NCI-H748 (cell line): ENCODE measurements at regions not wholly inside any gene's neighbourhood (a gene's known extent, or its start where the extent isn't known, plus 50 kb on each side); places are given as distances from the start of the nearest gene placed in this dataset.
"Not testable (repeated sequence)": the region's sequence is repeated elsewhere in the genome, so short reads cannot be mapped to it uniquely, and the experiment has no call there.

ENCODE experiments used
- DNase-seq: peaks from one replicate; lab custom pipeline; 2025; ENCODE audit not compliant: unreplicated experiment; lab: John Stamatoyannopoulos, UW

DNA sequence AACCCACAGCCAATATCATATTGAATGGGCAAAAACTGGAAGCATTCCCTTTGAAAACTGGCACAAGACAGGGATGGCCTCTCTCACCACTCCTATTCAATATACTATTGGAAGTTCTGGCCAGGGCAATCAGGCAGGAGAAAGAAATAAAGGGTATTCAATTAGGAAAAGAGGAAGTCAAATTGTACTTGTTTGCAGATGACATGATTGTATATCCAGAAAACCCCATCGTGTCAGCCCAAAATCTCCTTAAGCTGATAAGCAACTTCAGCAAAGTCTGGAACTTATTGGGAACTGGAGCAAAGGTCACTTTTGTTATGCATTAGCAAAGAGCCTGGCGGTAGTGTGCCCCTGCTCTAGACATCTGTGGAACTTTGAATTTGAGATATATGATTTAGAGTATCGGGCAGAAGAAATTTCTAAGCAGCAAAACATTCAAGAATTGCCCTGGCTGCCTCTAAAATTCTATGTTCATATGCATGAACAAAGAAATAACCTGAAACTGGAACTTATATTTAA lies 53.4 kb upstream of the PSMA1 start:
- not testable (repeated sequence) for DNase-seq

DNA sequence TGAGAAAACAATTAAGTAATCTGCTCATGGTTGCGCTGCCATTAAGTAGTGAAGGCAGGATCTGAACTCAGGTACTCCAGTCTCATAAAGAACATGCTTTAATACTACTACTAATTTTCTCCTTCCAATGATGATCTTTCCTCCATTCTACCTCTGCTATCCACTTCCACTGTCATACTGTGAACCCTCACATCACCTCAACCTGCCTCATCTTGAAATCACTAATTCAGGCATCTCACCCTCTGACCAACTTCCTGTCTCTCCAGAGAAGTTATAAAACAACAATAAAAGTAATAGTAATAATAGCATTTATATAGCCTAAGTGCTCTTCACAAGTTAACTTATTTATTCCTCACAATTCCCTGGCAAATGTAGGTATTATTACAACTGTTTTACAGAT lies 57.1 kb upstream of the PSMA1 start:
- no peak for DNase-seq

DNA sequence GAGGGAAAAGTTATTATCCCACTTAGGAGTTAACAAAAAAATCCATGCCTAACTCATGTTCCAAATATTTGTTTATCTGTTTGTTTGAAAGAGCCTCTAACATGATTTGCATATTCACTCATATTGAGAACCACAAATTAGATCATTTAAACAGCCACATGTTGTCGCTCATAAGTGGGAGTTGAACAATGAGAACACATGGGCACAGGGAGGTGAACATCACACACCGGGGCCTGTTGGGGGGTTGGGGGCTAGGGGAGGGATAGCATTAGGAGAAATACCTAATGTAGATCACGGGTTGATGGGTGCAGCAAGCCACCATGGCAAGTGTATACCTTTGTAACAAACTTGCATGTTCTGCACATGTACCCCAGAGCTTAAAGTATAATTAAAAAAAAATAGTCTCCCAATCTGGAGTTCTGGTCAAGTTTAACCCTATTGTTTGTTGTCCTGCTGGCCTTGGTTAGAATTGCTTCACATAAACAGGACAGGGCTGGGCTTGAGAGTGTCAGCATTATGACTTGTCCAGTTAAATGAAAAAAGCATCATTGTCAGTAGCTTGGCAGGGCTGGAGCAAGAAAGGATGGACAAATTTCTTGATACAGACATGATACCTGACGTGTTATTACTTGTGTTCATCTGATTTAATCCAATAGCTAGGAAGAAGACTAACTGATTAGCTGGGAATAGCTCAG lies 57.8 kb upstream of the PSMA1 start:
- DNase-seq, result no peak

DNA sequence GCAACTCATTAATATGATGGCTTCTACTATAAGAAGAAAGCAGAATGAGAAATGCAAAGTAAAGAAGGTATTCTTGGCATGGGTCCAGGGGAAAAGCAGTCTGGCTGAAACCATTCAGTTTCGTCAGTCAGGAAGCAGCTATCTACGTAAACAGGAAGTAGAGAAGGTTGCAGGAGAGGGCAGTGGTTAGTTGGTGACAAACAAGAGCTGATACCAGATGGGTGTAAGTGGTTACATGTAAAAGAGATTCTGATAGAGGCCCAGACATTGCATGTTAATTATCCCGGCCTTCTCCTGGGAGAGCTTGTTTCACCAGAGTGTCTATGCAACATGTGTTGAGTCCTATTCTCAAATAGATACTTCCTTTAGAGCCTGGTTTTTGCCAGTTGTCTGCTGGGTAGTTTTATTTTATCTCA lies 58.4 kb upstream of the PSMA1 start:
- DNase-seq, result peak; percentile 79

DNA sequence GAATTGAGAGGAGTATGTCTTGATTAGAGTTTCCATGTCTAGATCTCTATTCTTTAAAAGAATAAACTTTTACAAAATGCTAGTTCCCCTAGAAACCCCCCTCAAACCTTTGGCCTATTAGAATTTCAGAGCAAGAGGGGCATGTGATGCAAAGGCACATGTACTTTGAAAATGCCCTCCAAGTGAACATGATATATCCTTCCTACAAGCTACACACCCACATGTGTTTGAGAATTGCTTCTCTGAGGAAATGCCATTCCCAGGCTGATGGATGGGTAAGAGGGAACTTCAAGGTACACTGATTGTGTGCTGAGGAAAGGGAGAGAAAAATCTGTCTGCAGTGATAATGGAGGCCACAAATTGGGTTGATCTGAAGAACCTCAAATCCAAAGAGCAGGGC lies 59.5 kb upstream of the PSMA1 start:
- DNase-seq, result no peak

DNA sequence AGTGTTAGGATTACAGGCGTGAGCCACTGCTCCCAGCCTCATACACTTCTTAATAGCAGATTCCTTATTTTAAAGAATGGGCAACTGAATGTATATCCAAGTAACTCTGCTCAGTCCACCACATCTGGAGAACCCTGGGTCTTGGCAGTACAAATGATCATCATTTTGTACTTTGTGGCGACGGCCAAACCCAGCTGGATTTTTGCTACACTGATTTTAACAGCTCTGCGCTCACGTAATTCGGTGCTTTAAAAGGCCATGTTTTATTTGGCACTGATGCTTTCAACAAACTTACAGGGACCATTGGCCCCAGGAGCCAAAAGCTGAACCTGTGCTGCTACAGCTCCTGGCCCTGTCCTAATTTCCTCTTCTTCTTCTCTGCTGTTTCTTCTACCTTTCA lies 60.8 kb upstream of the PDE3B start:
- DNase-seq, result no peak

DNA sequence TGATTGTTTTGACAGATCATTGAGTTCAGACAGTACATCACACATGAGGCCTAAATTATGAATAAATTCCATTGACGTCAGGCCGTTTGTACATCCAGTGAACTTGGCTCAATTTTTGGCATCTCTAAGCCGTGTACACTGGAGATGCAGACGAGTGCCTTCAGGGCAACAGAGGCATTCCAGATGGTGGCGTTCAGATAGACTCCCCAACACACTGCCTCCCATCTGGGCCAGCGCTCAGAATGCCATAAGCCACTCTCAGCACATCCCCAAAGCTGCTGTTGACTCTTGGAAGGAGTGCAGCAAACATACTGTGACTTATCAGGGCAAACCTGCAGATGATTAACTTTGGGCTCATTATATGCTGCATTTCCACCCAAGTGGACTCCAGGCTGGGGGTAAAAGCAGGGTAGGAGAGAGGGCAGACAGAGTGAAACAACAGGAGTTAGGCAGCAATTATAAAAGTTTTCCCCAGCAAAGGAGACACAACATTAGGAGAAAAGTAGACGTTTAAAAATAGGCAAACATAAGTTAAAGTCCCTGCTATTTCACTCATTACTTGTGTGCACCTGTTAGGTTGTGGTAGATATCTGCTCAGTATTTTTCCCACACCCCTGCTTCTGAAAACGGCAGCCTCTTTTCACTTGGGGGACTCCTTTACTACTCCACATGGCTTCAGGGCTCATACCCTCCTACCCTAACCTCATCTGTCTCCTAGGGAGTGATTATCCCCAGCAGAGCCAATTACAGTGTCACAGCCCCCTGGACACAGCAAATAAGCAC lies 60.2 kb upstream of the PDE3B start:
- DNase-seq, result no peak

DNA sequence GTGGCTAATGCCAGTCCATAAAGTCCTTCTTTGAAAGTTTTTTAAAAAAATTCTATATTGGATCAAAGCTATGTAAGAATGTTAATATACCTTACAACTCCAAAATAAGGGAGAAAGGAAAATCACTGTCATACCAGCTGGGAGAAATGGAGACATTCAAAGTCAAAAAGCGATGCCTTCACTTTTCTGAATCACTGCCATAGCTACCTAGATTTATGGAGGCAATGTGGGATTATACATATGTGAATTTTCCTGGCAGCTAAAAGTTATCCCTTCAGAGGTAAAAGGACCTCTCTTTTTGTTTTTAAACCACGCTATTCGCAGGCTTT lies 59.6 kb upstream of the PDE3B start:
- DNase-seq, result no peak

DNA sequence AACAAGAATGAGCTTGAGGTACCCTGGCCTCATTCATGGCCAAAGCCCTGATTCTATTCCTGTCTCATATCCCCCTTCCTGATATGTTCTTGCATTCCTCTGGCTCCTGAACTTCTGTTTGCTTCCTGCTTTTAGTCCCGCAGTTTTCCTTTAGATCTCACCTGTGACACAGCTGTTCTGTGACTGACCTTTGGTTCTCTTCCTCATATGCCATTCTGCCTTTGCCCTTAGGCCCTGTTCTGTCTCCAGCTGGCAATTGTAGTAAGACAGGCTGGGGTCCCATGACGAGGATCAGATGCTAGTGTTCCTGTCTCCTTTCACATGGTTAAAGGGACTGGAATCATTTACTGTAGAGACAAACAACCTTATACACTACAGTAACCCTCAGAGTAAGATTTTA lies 59.0 kb upstream of the PDE3B start:
- no peak for DNase-seq

DNA sequence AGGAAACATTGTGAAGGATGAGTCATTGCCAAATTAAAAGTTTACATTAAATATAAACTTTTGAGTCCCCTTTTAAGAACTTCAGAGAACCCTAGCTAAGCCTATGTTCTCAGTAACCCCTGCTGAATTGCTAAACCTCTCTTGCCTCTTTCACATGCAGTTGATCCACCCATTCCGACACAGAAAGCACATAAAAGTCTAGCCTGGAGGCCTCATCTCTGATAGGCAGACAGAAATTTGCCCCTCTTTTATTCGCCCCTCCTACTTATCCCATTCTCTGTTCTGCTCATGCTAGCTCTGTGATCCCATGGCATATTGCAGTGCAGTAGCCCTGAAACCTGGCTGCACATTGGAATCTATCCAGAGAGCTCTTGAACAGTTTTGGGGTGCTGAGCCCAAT lies 58.2 kb upstream of the PDE3B start:
- no peak for DNase-seq

DNA sequence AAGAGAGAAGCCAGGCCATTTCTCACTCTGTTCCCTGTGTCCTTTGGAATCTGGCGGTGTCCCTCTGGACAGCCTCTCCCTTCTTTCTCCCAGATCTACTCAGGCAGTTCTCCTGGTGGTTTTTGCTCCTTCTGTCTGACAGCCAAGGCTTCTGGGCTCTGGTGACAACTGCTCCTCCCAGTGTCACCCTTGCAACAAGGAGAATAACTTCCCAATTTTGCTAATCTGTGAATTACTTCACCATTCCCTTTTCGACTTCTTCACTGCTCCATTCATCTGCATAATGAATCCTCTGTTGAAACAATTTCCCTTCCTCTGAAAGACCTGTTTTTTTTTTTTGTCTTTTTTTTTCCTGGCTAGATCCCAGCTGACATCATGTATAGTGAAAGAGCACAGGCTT lies 56.3 kb upstream of the PDE3B start:
- DNase-seq, result no peak

DNA sequence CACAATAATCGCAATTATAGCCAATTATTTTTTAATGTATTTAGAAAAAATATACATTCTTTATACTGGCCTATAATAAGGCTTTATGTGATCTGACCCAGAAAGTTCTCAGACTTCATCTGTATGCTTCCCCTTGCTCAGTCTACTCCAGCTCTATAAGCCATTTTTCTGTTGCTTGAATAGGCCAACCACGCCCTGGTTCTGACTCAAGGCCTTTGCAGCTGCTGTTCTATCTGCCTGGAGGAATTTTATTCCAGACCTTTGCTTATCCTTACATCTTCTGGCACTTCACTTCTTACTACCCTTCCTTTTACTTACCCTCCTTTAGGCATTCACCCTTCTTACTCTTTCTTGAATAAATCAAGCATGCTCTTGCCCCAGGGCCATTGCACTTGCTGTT lies 54.9 kb upstream of the PDE3B start:
- DNase-seq, result no peak

DNA sequence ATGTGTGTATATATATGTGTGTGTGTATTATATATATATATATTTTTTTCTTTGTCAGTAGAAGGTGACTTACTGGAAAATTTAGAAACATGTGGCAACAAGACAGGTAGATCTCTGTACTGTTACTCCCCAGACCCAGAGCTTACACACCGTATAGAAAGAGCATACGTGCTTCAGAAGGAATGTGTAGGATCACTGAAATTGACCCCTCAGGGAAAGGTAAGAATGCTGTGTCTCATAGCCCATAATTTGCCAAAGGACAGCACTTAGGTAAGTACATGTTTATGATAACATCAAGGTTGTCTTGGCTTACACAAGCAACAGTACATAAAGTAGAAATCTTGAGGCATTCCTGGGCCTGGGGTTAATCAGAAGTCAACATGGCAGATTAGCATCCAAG lies 54.2 kb upstream of the PDE3B start:
- no peak for DNase-seq

DNA sequence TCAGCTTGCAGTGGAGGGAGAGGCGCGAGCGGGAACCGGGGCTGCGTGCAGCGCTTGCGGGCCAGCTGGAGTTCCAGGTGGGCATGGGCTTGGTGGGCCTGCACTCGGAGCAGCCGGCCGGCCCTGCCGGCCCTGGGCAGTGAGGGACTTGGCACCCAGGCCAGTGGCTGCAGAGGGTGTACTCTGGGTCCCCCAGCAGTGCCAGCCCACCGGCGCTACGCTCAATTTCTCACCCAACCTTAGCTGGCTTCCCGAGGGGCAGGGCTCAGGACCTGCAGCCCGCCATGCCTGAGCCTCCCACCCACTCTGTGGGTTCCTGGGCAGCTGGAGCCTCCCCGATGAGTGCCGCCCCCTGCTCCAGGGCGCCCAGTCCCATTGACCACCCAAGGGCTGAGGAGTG lies 52.6 kb upstream of the PDE3B start:
- not testable (repeated sequence) for DNase-seq

DNA sequence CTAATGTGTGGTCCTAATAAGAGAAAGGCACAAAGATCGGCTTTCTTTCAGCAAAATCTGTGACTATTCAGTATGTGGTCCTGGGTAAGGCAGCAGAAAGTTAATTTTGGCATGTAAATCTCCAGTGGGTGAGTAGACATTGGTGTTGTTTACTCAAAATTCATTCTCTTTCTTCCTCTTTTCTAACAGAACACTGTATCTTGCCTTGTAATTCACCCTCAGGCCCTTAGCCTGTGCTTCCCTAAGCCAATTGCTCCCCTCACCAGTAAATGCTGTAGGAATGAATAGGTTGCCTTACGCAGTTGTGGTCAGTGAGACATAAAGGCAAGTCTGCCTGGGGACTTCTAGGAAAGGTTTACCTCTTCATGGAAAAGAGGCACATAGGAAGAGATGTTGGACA lies 49.9 kb upstream of the PDE3B start:
- DNase-seq, result no peak
